ENCODE measurements at regions not wholly inside any gene's neighbourhood (a gene's known extent, or its start where the extent isn't known, plus 50 kb on each side); places are given as distances from the start of the nearest gene placed in this dataset.

GRCh38 chr6:167569041-167569805 is 244.3 kb downstream of the TTLL2 start:
- TF ChIP-seq ZBTB7A (IDR thresholded peaks at IDR 0.05; ENCODE audit: low read depth) (no peak), TCF12 (IDR thresholded peaks at IDR 0.05; ENCODE audit: low read depth) (no peak)

- TF ChIP-seq RAD21 (IDR thresholded peaks at IDR 0.05; ENCODE audit: low read depth) (no peak), TEAD4 (IDR thresholded peaks at IDR 0.05) (no peak), YY1 (IDR thresholded peaks at IDR 0.05; ENCODE audit: low read depth) (no peak), EP300 (IDR thresholded peaks at IDR 0.05; ENCODE audit: borderline replicate concordance) (no peak), TCF12 (IDR thresholded peaks at IDR 0.05; ENCODE audit: low read depth) (no peak), NFIC (IDR thresholded peaks at IDR 0.05) (no peak), TAF1 (IDR thresholded peaks at IDR 0.05; ENCODE audit: low read depth) (no peak), EGR1 (IDR thresholded peaks at IDR 0.05) (no peak), CEBPB (IDR thresholded peaks at IDR 0.05) (no peak), CREB1 (IDR thresholded peaks at IDR 0.05; ENCODE audit: low read depth) (no peak), MAX (IDR thresholded peaks at IDR 0.05) (no peak), REST (IDR thresholded peaks at IDR 0.05; ENCODE audit: low read depth) (no peak), USF1 (IDR thresholded peaks at IDR 0.05) (no peak), FOXM1 (IDR thresholded peaks at IDR 0.05; ENCODE audit: borderline replicate concordance, low read depth) (no peak), ZBTB7A (IDR thresholded peaks at IDR 0.05; ENCODE audit: low read depth) (no peak)
These were observed 245.0 kb downstream of the TTLL2 start for GRCh38 chr6:167569879-167570278.

GRCh38 chr6:167570460-167571400 is 245.8 kb downstream of the TTLL2 start:
- TF ChIP-seq TCF12 (IDR thresholded peaks at IDR 0.05; ENCODE audit: low read depth) = no peak
- TF ChIP-seq ZBTB7A (IDR thresholded peaks at IDR 0.05; ENCODE audit: low read depth) = no peak
- no peak for TF ChIP-seq YY1 (IDR thresholded peaks at IDR 0.05; ENCODE audit: low read depth)

- no peak for TF ChIP-seq EP300 (IDR thresholded peaks at IDR 0.05; ENCODE audit: borderline replicate concordance)
- TF ChIP-seq RAD21 (IDR thresholded peaks at IDR 0.05; ENCODE audit: low read depth) = no peak
- TF ChIP-seq USF1 (IDR thresholded peaks at IDR 0.05) = no peak
- no peak for TF ChIP-seq FOXM1 (IDR thresholded peaks at IDR 0.05; ENCODE audit: borderline replicate concordance, low read depth)
- TF ChIP-seq TAF1 (IDR thresholded peaks at IDR 0.05; ENCODE audit: low read depth) = no peak
- TF ChIP-seq REST (IDR thresholded peaks at IDR 0.05; ENCODE audit: low read depth) = no peak
- no peak for TF ChIP-seq NFIC (IDR thresholded peaks at IDR 0.05)
These were observed 246.7 kb downstream of the TTLL2 start for GRCh38 chr6:167571550-167571949.

DNA sequence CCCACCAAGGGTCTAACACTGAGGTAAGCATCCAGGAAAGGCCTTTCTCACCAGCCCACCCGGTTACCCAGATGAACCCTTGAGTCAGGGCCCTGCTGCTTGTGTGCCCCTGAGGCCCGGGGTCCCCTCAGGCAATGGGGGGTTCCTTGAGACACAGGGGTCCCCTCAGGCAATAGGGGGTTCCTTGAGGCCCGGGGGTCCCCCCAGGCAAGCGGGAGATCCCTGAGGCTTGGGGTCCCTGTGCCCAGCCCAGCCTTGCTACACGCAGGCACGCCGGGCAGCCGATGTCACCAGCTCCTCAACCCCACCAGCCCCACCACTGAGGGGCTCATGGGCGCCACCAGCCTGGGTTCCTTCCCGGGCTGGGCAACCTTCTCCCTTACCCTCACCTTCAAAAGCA is 247.2 kb downstream of the TTLL2 start:
- TF ChIP-seq CEBPB (IDR thresholded peaks at IDR 0.05) (no peak), FOXM1 (IDR thresholded peaks at IDR 0.05; ENCODE audit: borderline replicate concordance, low read depth) (no peak), TAF1 (IDR thresholded peaks at IDR 0.05; ENCODE audit: low read depth) (no peak), TEAD4 (IDR thresholded peaks at IDR 0.05) (no peak), REST (IDR thresholded peaks at IDR 0.05; ENCODE audit: low read depth) (no peak), YY1 (IDR thresholded peaks at IDR 0.05; ENCODE audit: low read depth) (no peak), ZBTB7A (IDR thresholded peaks at IDR 0.05; ENCODE audit: low read depth) (no peak), CREB1 (IDR thresholded peaks at IDR 0.05; ENCODE audit: low read depth) (no peak), USF1 (IDR thresholded peaks at IDR 0.05) (no peak), TCF12 (IDR thresholded peaks at IDR 0.05; ENCODE audit: low read depth) (no peak), EP300 (IDR thresholded peaks at IDR 0.05; ENCODE audit: borderline replicate concordance) (no peak), RAD21 (IDR thresholded peaks at IDR 0.05; ENCODE audit: low read depth) (no peak), NFIC (IDR thresholded peaks at IDR 0.05) (no peak), MAX (IDR thresholded peaks at IDR 0.05) (no peak), EGR1 (IDR thresholded peaks at IDR 0.05) (no peak)

Measured in Ishikawa (cell line).